Liver (tissue), 3 donors: ENCODE measurements at regions not wholly inside any gene's neighbourhood (a gene's known extent, or its start where the extent isn't known, plus 50 kb on each side); places are given as distances from the start of the nearest gene placed in this dataset.
"Not testable (repeated sequence)": the region's sequence is repeated elsewhere in the genome, so short reads cannot be mapped to it uniquely, and the experiment has no call there.

Experiments
- FOXA1 ChIP-seq: IDR thresholded peaks from 2 replicates; pipeline ENCODE4 v1.6.1; 2016; ENCODE audit warnings: antibody characterized with exemption
- GABPA ChIP-seq, 2 donors: IDR thresholded peaks in 1 of 2; conservative IDR thresholded peaks in 1 of 2; 2 replicates each; pipeline ENCODE4 v1.6.1; 2016; ENCODE audit warnings: antibody characterized with exemption in 2 of 2, mild to moderate bottlenecking in 1 of 2, moderate library complexity in 1 of 2
- HNF4A ChIP-seq, 2 donors: conservative IDR thresholded peaks; 2 replicates each; pipeline ENCODE4 v1.6.1; 2016; ENCODE audit warnings: antibody characterized with exemption in 2 of 2, mild to moderate bottlenecking in 2 of 2
- HNF4G ChIP-seq: IDR thresholded peaks from 2 replicates; pipeline ENCODE4 v1.6.1; 2016; ENCODE audit warnings: antibody characterized with exemption
- JUND ChIP-seq, 2 donors: IDR thresholded peaks; 2 replicates each; pipeline ENCODE4 v1.6.1; 2016; ENCODE audit warnings: antibody characterized with exemption in 2 of 2
- RAD21 ChIP-seq, 2 donors: IDR thresholded peaks; 2 replicates each; pipeline ENCODE4 v1.6.1; 2016; ENCODE audit warnings: antibody characterized with exemption in 2 of 2, mild to moderate bottlenecking in 2 of 2
- RXRA ChIP-seq, 2 donors: IDR thresholded peaks; 2 replicates each; pipeline ENCODE4 v1.6.1; 2017 to 2018; ENCODE audit warnings: antibody characterized with exemption in 2 of 2, mild to moderate bottlenecking in 1 of 2
- SP1 ChIP-seq: IDR thresholded peaks from 2 replicates; pipeline ENCODE4 v1.6.1; 2018; ENCODE audit warnings: antibody characterized with exemption, mild to moderate bottlenecking
- TAF1 ChIP-seq: conservative IDR thresholded peaks from 2 replicates; pipeline ENCODE4 v1.6.1; 2016; ENCODE audit warnings: antibody characterized with exemption, mild to moderate bottlenecking
- YY1 ChIP-seq: IDR thresholded peaks from 2 replicates; pipeline ENCODE4 v1.6.1; 2016; ENCODE audit warnings: antibody characterized with exemption, mild to moderate bottlenecking
- TF ChIP-seq, protein P1 (sequence below): fragments of 150-350 bp; IDR thresholded peaks from 2 replicates; pipeline ENCODE4 v1.5.1; 2017; ENCODE audit warnings: improper control_type of control experiment, low read depth, low read length; ENCODE audit not compliant: missing input control
- TF ChIP-seq, protein P2 (sequence below): IDR thresholded peaks from 2 replicates; pipeline ENCODE4 v1.6.1; 2016; ENCODE audit warnings: antibody characterized with exemption
- TF ChIP-seq, protein P3 (sequence below): IDR thresholded peaks from 2 replicates; pipeline ENCODE4 v1.6.1; 2016; ENCODE audit warnings: antibody characterized with exemption
- TF ChIP-seq, protein P4 (sequence below): IDR thresholded peaks from 2 replicates; pipeline ENCODE4 v1.6.1; 2016; ENCODE audit warnings: antibody characterized with exemption
- donor health status: healthy.
- donor health status: healthy.

DNA sequence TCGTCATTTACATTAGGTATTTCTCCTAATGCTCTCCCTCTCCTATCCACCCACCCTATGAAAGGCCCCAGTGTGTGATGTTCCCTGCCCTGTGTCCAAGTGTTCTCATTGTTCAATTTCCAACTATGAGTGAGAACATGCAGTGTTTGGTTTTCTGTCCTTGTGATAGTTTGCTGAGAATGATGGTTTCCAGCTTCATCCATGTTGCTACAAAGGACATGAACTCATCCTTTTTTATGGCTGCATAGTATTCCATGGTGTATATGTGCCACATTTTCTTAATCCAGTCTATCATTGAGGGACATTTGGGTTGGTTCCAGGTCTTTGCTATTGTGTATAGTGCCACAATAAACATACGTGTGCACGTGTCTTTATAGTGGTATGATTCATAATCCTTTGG, 61.6 kb upstream of the HEPH start:
- TF ChIP-seq, protein P1, sequence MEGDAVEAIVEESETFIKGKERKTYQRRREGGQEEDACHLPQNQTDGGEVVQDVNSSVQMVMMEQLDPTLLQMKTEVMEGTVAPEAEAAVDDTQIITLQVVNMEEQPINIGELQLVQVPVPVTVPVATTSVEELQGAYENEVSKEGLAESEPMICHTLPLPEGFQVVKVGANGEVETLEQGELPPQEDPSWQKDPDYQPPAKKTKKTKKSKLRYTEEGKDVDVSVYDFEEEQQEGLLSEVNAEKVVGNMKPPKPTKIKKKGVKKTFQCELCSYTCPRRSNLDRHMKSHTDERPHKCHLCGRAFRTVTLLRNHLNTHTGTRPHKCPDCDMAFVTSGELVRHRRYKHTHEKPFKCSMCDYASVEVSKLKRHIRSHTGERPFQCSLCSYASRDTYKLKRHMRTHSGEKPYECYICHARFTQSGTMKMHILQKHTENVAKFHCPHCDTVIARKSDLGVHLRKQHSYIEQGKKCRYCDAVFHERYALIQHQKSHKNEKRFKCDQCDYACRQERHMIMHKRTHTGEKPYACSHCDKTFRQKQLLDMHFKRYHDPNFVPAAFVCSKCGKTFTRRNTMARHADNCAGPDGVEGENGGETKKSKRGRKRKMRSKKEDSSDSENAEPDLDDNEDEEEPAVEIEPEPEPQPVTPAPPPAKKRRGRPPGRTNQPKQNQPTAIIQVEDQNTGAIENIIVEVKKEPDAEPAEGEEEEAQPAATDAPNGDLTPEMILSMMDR, result not testable (repeated sequence)
- TF ChIP-seq RAD21 (IDR thresholded peaks at IDR 0.05); YY1; SP1; JUND (IDR thresholded peaks at IDR 0.05); FOXA1; HNF4G; TAF1; RXRA (IDR thresholded peaks at IDR 0.05); HNF4A (conservative IDR thresholded peaks at IDR 0.05); GABPA (IDR thresholded peaks at IDR 0.05 in 1 of 2, conservative IDR thresholded peaks at IDR 0.05 in 1 of 2): not testable (repeated sequence)
- TF ChIP-seq, protein P2, sequence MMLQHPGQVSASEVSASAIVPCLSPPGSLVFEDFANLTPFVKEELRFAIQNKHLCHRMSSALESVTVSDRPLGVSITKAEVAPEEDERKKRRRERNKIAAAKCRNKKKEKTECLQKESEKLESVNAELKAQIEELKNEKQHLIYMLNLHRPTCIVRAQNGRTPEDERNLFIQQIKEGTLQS, result not testable (repeated sequence)
- TF ChIP-seq, protein P3, sequence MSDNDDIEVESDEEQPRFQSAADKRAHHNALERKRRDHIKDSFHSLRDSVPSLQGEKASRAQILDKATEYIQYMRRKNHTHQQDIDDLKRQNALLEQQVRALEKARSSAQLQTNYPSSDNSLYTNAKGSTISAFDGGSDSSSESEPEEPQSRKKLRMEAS, result not testable (repeated sequence)
- TF ChIP-seq, protein P4, sequence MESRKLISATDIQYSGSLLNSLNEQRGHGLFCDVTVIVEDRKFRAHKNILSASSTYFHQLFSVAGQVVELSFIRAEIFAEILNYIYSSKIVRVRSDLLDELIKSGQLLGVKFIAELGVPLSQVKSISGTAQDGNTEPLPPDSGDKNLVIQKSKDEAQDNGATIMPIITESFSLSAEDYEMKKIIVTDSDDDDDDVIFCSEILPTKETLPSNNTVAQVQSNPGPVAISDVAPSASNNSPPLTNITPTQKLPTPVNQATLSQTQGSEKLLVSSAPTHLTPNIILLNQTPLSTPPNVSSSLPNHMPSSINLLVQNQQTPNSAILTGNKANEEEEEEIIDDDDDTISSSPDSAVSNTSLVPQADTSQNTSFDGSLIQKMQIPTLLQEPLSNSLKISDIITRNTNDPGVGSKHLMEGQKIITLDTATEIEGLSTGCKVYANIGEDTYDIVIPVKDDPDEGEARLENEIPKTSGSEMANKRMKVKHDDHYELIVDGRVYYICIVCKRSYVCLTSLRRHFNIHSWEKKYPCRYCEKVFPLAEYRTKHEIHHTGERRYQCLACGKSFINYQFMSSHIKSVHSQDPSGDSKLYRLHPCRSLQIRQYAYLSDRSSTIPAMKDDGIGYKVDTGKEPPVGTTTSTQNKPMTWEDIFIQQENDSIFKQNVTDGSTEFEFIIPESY, result not testable (repeated sequence)
